NB4 (cell line): ENCODE measurements at regions not wholly inside any gene's neighbourhood (a gene's known extent, or its start where the extent isn't known, plus 50 kb on each side); places are given as distances from the start of the nearest gene placed in this dataset.

Source experiments
- POLR2A ChIP-seq: IDR thresholded peaks from 2 replicates; pipeline ENCODE4 v1.6.1; 2011; ENCODE audit warnings: mild to moderate bottlenecking; ENCODE audit not compliant: insufficient read length; ENCODE audit errors: extremely low read depth
- TF ChIP-seq, protein P1 (sequence below): IDR thresholded peaks from one replicate; pipeline ENCODE4 v1.5.1; 2012; ENCODE audit warnings: low read depth, low read length

- TF ChIP-seq, protein P1, sequence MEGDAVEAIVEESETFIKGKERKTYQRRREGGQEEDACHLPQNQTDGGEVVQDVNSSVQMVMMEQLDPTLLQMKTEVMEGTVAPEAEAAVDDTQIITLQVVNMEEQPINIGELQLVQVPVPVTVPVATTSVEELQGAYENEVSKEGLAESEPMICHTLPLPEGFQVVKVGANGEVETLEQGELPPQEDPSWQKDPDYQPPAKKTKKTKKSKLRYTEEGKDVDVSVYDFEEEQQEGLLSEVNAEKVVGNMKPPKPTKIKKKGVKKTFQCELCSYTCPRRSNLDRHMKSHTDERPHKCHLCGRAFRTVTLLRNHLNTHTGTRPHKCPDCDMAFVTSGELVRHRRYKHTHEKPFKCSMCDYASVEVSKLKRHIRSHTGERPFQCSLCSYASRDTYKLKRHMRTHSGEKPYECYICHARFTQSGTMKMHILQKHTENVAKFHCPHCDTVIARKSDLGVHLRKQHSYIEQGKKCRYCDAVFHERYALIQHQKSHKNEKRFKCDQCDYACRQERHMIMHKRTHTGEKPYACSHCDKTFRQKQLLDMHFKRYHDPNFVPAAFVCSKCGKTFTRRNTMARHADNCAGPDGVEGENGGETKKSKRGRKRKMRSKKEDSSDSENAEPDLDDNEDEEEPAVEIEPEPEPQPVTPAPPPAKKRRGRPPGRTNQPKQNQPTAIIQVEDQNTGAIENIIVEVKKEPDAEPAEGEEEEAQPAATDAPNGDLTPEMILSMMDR, result no peak
- TF ChIP-seq POLR2A, result no peak
Measured at GRCh38 chr12:78371284-78371683, 493.3 kb upstream of the SYT1 start.
